Testis (tissue), 2 donors: ENCODE measurements at regions not wholly inside any gene's neighbourhood (a gene's known extent, or its start where the extent isn't known, plus 50 kb on each side); places are given as distances from the start of the nearest gene placed in this dataset.
"Not testable (repeated sequence)": the region's sequence is repeated elsewhere in the genome, so short reads cannot be mapped to it uniquely, and the experiment has no call there.

ENCODE experiments used
- CTCF ChIP-seq, 3 experiments: fragments of 450-650 bp in 2 of 3; fragments of 200-600 bp in 1 of 3; sonication (generic) in 1 of 3; IDR thresholded peaks; one replicate each; pipeline ENCODE4 v1.5.1; 2016 to 2019; ENCODE audit warnings: antibody characterized with exemption in 3 of 3, mild to moderate bottlenecking in 2 of 3, moderate library complexity in 1 of 3
- POLR2A ChIP-seq: fragments of 450-650 bp; IDR thresholded peaks from one replicate; pipeline ENCODE4 v1.6.1; 2017; ENCODE audit warnings: antibody characterized with exemption, mild to moderate bottlenecking, moderate library complexity

GRCh38 chr1:143498059-143498749 is 473.6 kb downstream of the FAM72C start:
- TF ChIP-seq CTCF (IDR thresholded peaks at IDR 0.05); POLR2A: not testable (repeated sequence)
